ENCODE measurements at regions not wholly inside any gene's neighbourhood (a gene's known extent, or its start where the extent isn't known, plus 50 kb on each side); places are given as distances from the start of the nearest gene placed in this dataset.
"Not testable (repeated sequence)": the region's sequence is repeated elsewhere in the genome, so short reads cannot be mapped to it uniquely, and the experiment has no call there.

DNA sequence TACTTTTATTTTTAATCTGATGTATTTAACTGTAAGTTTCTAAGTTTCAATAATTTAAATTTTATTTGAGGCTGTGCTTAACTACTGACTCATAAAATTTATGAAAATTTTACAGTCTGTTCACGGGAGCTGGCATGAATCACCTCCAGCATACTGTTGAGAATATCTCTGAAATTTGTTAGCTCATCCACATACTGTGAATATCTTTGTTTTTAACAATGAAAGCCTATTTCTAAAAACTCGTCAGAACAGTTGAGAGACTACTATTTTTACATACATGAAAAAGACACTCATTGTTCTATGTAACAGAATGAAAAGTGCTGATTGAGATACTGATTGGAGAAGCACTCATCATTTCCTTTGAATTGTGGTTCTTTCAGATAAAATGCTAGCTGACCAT, 749.3 kb downstream of the TENT5A start:
- no peaks in the 10 kb centered on the region for H3K36me3 ChIP-seq
- DNase-seq (no peak), ATAC-seq (no peak)
- intact Hi-C loops (cut with DNase I) = no loop called here
- H3K9me3 ChIP-seq = peaks cover 0 to 3% (median 0%) of the 10 kb centered on the region in 4 donors
- H3K27me3 ChIP-seq = no peaks in the 10 kb centered on the region
- no peak overlapping the region for H3K4me3 ChIP-seq
- 40% methylated on average over 2 of the region's 2 CpGs for WGBS (ENCODE audit: insufficient coverage, low coverage, low lambda C conversion rate, missing lambda C conversion rate)
- no peak overlapping the region for H3K27ac ChIP-seq
- no peaks in the 10 kb centered on the region for H3K4me1 ChIP-seq
- TF ChIP-seq, protein P1, sequence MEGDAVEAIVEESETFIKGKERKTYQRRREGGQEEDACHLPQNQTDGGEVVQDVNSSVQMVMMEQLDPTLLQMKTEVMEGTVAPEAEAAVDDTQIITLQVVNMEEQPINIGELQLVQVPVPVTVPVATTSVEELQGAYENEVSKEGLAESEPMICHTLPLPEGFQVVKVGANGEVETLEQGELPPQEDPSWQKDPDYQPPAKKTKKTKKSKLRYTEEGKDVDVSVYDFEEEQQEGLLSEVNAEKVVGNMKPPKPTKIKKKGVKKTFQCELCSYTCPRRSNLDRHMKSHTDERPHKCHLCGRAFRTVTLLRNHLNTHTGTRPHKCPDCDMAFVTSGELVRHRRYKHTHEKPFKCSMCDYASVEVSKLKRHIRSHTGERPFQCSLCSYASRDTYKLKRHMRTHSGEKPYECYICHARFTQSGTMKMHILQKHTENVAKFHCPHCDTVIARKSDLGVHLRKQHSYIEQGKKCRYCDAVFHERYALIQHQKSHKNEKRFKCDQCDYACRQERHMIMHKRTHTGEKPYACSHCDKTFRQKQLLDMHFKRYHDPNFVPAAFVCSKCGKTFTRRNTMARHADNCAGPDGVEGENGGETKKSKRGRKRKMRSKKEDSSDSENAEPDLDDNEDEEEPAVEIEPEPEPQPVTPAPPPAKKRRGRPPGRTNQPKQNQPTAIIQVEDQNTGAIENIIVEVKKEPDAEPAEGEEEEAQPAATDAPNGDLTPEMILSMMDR (IDR thresholded peaks at IDR 0.05) = no peak
- TF ChIP-seq POLR2A (IDR thresholded peaks at IDR 0.05) = no peak

DNA sequence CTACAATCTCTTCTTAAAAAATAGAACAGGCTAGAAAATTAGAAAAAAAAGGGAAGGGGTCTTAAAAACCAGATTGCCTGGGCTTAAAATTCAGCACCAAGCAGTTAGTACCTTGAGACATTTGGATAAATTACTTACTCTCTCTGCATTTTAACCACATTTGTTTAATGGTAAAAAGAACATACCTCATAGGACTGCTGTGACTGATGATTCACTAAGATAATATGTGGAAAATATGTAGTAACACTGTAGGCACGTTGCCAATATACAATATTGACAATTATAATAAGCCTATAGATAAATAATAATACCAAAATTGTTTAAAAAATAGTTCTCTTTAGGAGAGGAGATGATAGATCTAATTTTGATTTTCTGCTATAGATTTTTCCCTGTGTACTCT, 750.4 kb downstream of the TENT5A start:
- ATAC-seq = no peak

DNA sequence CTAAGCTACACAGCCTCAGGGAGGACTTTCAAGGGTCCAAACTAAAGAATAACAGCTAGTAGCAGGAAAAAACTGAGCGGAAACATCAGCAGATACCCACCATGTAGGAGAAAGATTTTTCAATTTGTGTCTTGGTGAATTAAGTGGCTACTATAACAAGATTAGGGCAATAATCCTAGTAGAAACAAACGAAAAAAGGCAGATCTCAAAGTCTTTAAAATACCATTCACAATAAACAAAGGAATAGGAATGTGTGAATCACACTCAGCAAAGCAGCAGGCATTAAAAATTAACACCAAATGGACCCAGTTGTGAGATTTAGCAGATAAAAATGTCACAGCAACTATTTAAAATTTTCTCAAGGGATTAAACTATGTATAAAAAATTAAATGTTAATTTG, 761.2 kb downstream of the TENT5A start:
- H3K36me3 ChIP-seq = no peaks in the 10 kb centered on the region
- ATAC-seq = no peak
- 55% methylated on average over 2 of the region's 2 CpGs for WGBS (ENCODE audit: insufficient coverage, low coverage, low lambda C conversion rate, missing lambda C conversion rate)
- H3K9me3 ChIP-seq = peaks cover 0 to 4% (median 0%) of the 10 kb centered on the region in 4 donors
- H3K4me1 ChIP-seq = no peaks in the 10 kb centered on the region
- no peak for DNase-seq
- intact Hi-C loops (cut with DNase I) = no loop called here
- H3K4me3 ChIP-seq = no peak overlapping the region
- TF ChIP-seq, protein P1 (IDR thresholded peaks at IDR 0.05) = no peak
- TF ChIP-seq POLR2A (IDR thresholded peaks at IDR 0.05) = no peak
- H3K27ac ChIP-seq = no peak overlapping the region
- H3K27me3 ChIP-seq = no peaks in the 10 kb centered on the region

More for the DNA sequence above, 750.4 kb downstream of the TENT5A start:
- Histone ChIP-seq H3K4me3 (no peak overlapping the region), H3K9me3 (peaks cover 0 to 3% (median 0%) of the 10 kb centered on the region in 4 donors), H3K27ac (no peak overlapping the region), H3K36me3 (no peaks in the 10 kb centered on the region), H3K4me1 (no peaks in the 10 kb centered on the region), H3K27me3 (no peaks in the 10 kb centered on the region)
- DNase-seq = no peak
- intact Hi-C loops (cut with DNase I) = no loop called here
- 21% methylated on average over 1 of the region's 1 CpG for WGBS (ENCODE audit: insufficient coverage, low coverage, low lambda C conversion rate, missing lambda C conversion rate)
- no peak for TF ChIP-seq POLR2A (IDR thresholded peaks at IDR 0.05)
- TF ChIP-seq, protein P1 (IDR thresholded peaks at IDR 0.05) = no peak

DNA sequence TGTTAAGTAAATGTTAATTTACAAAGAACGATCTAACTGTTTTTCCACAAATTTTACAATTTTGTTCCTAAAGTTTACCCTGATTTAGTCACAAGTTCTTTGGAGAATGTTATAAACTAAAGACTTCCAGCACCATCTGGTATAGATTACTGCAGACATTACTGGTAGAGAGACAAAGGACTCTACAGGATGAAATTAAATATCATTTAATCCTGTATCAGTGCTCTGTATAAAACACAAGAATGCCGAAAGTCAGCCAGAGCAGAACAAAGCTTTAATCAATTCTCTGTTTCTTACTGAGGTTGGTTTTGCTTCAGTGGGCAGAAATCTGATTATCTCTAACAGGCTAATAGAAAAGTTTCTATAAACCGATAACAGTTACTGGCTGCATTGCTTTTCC, 763.6 kb downstream of the TENT5A start:
- H3K27me3 ChIP-seq = no peaks in the 10 kb centered on the region
- H3K4me1 ChIP-seq = no peaks in the 10 kb centered on the region
- ATAC-seq = no peak
- 78% methylated on average over 3 of the region's 3 CpGs for WGBS (ENCODE audit: insufficient coverage, low coverage, low lambda C conversion rate, missing lambda C conversion rate)
- no peak overlapping the region for H3K4me3 ChIP-seq
- peaks cover 0 to 4% (median 0%) of the 10 kb centered on the region in 4 donors for H3K9me3 ChIP-seq
- intact Hi-C loops (cut with DNase I) = no loop called here
- TF ChIP-seq, protein P1 (IDR thresholded peaks at IDR 0.05) = no peak
- TF ChIP-seq POLR2A (IDR thresholded peaks at IDR 0.05) = no peak
- no peak for DNase-seq
- no peaks in the 10 kb centered on the region for H3K36me3 ChIP-seq
- H3K27ac ChIP-seq = no peak overlapping the region

DNA sequence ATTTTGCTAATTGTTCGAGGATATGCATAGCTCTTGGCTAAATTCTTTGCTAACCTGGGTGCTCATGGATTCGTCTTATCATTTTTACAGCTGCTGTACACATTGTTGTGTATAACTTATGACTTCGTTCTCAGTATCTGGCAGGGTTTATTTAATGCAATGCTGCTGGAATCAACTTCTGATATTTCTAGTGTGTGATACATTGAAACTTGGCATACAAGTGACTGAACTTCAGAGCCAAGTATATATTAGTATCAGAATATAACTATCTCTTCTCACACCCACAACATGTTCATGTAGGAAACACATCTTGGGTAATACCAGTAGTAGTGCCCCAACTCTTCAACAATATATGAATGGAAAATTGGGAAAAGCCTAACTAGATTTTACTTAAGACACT, 764.2 kb downstream of the TENT5A start:
- no peak for ATAC-seq
- H3K4me1 ChIP-seq = no peaks in the 10 kb centered on the region
- no peak overlapping the region for H3K27ac ChIP-seq
- DNase-seq = no peak
- no peak overlapping the region for H3K4me3 ChIP-seq
- intact Hi-C loops (cut with DNase I) = no loop called here
- 40% methylated on average over 3 of the region's 3 CpGs for WGBS (ENCODE audit: insufficient coverage, low coverage, low lambda C conversion rate, missing lambda C conversion rate)
- no peaks in the 10 kb centered on the region for H3K27me3 ChIP-seq
- no peaks in the 10 kb centered on the region for H3K36me3 ChIP-seq
- no peak for TF ChIP-seq POLR2A (IDR thresholded peaks at IDR 0.05)
- TF ChIP-seq, protein P1 (IDR thresholded peaks at IDR 0.05) = no peak
- peaks cover 0 to 4% (median 0%) of the 10 kb centered on the region in 4 donors for H3K9me3 ChIP-seq

DNA sequence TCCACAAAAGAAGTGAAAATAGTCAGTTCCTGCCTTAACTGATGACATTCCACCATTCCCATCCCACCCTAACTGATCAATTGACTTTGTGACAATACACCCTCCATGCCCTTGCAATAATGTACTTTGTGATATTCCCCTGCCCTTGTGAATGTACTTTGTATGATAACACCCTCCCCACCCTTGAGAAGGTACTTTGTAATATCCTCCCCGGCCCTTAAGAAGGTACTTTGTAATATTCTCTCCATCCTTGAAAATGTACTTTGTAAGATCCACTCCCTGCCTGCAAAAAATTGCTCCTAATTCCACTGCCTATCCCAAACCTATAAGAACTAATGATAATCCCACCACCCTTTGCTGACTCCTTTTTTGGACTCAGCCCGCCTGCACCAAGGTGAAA, 771.3 kb downstream of the TENT5A start:
- DNase-seq; intact Hi-C loops (cut with DNase I); H3K36me3 ChIP-seq; H3K27ac ChIP-seq; H3K27me3 ChIP-seq; H3K4me3 ChIP-seq; H3K9me3 ChIP-seq; H3K4me1 ChIP-seq; ATAC-seq: not testable (repeated sequence)
- 76% methylated on average over 2 of the region's 2 CpGs for WGBS (ENCODE audit: insufficient coverage, low coverage, low lambda C conversion rate, missing lambda C conversion rate)
